Sigmoid colon (tissue), 6 donors: ENCODE measurements at regions not wholly inside any gene's neighbourhood (a gene's known extent, or its start where the extent isn't known, plus 50 kb on each side); places are given as distances from the start of the nearest gene placed in this dataset.
A peak's percentile ranks its signal among the peaks of the same experiment; 100 is the strongest.

Experiments
- DNase-seq: peaks from one replicate; pipeline ENCODE4 v3.0.0-alpha.2; 2019
- H3K27ac ChIP-seq, 4 donors: fragments of 200-600 bp; sonication (generic); one replicate each; pipeline ENCODE4 v1.5.1; 2016 to 2019; ENCODE audit warnings: mild to moderate bottlenecking in 1 of 4
- H3K27me3 ChIP-seq, 3 donors: fragments of 200-600 bp; sonication (generic); one replicate each; pipeline ENCODE4 v1.5.1; 2019; ENCODE audit warnings: mild to moderate bottlenecking in 1 of 3
- H3K36me3 ChIP-seq, 4 donors: fragments of 200-600 bp; sonication (generic); one replicate each; pipeline ENCODE4 v1.5.1; 2016 to 2019
- H3K4me1 ChIP-seq, 4 donors: fragments of 200-600 bp; sonication (generic); one replicate each; pipeline ENCODE4 v1.5.1; 2017 to 2019
- H3K4me3 ChIP-seq, 4 donors: fragments of 200-600 bp; sonication (generic); one replicate each; pipeline ENCODE4 v1.5.1; 2017 to 2019; ENCODE audit warnings: mild to moderate bottlenecking in 2 of 4, moderate library complexity in 1 of 4
- H3K9me3 ChIP-seq, 4 donors: fragments of 200-600 bp in 3 of 4; sonication (generic) in 3 of 4; one replicate each; pipeline versions ENCODE4 v1.5.1 to v1.6.1; 2013 to 2019
- CTCF ChIP-seq, 4 experiments: fragments of 450-650 bp in 3 of 4; fragments of 200-600 bp in 1 of 4; IDR thresholded peaks; one replicate each; pipeline ENCODE4 v1.5.1; 2016 to 2019; ENCODE audit warnings: antibody characterized with exemption in 4 of 4, mild to moderate bottlenecking in 3 of 4, moderate library complexity in 2 of 4
- EP300 ChIP-seq, 4 donors: sonication (generic); formaldehyde crosslinking; IDR thresholded peaks; one replicate each; pipeline ENCODE4 v1.6.1; 2017; ENCODE audit warnings: antibody characterized with exemption in 4 of 4
- POLR2A ChIP-seq, 2 donors: fragments of 450-650 bp; IDR thresholded peaks; one replicate each; pipeline ENCODE4 v1.6.1; 2016; ENCODE audit warnings: antibody characterized with exemption in 2 of 2, mild to moderate bottlenecking in 2 of 2, moderate library complexity in 2 of 2
- POLR2AphosphoS5 ChIP-seq, 4 donors: sonication (generic); formaldehyde crosslinking; IDR thresholded peaks; one replicate each; pipeline ENCODE4 v1.6.1; 2017; ENCODE audit warnings: antibody characterized with exemption in 4 of 4
- WGBS, 2 donors: extraction: QIAGEN DNeasy Blood & Tissue Kit; methylation state at CpG; one replicate each; pipeline ENCODE4 v1.1.7; 2013; 5-methylcytosine and 5-hydroxymethylcytosine counted together
- intact Hi-C: fragments of 100-400 bp; cut with DNase I; formaldehyde crosslinking; loops from one replicate; pipeline ENCODE4 v1.15.1; 2023
- donor health status: healthy with polysubstance abuse.
- donor health status: healthy.

DNA sequence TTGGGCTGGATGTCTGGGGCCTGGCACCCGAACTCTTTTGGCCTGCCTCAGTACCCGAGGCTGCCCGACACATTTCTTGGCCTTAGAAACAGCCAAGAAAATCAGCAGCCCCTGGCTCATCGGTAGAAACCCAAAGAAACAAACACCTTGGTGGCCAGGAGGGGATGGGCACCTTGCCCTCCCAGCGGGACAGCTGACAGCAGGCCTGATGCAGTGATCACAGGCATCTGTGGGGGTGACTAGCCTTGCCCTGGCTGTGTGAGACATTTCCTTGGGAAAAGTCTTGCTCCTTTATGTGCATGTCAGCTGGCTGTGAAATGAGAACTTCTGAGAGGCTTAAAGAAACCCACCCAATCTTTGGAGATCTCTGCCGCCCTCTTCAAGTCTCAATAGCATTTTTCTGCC is 60.9 kb downstream of the SMIM38 start:
- Histone ChIP-seq H3K4me1 (peaks cover 0 to 18% (median 9%) of the 10 kb centered on the region in 4 donors), H3K9me3 (no peaks in the 10 kb centered on the region), H3K27ac (no peak overlapping the region), H3K4me3 (no peak overlapping the region), H3K36me3 (no peaks in the 10 kb centered on the region), H3K27me3 (peaks cover 0 to 6% (median 0%) of the 10 kb centered on the region in 3 donors)
- DNase-seq = peak; percentile 36
- 90% methylated on average over 6 of the region's 6 CpGs for WGBS, 2 donors
- no peak for TF ChIP-seq EP300 (IDR thresholded peaks at IDR 0.05)
- intact Hi-C loops = no loop called here

- intact Hi-C loops = no loop called here
- peak; percentile 45 for DNase-seq
- TF ChIP-seq EP300 (IDR thresholded peaks at IDR 0.05) = no peak
- no peak for TF ChIP-seq POLR2A (IDR thresholded peaks at IDR 0.05)
- no peak for TF ChIP-seq CTCF (IDR thresholded peaks at IDR 0.05)
- no peak for TF ChIP-seq POLR2AphosphoS5 (IDR thresholded peaks at IDR 0.05)
- H3K27me3 ChIP-seq = peaks cover 0 to 3% (median 0%) of the 10 kb centered on the region in 3 donors
- H3K27ac ChIP-seq = no peak overlapping the region
- no peak overlapping the region for H3K4me3 ChIP-seq
- H3K9me3 ChIP-seq = no peaks in the 10 kb centered on the region
- H3K4me1 ChIP-seq = peaks cover 0 to 18% (median 9%) of the 10 kb centered on the region in 4 donors
- WGBS, 2 donors = 45 to 76% methylated on average over 9 of the region's 9 CpGs
- no peaks in the 10 kb centered on the region for H3K36me3 ChIP-seq
These were observed 61.8 kb downstream of the SMIM38 start for GRCh38 chr11:69217276-69218105.

DNA sequence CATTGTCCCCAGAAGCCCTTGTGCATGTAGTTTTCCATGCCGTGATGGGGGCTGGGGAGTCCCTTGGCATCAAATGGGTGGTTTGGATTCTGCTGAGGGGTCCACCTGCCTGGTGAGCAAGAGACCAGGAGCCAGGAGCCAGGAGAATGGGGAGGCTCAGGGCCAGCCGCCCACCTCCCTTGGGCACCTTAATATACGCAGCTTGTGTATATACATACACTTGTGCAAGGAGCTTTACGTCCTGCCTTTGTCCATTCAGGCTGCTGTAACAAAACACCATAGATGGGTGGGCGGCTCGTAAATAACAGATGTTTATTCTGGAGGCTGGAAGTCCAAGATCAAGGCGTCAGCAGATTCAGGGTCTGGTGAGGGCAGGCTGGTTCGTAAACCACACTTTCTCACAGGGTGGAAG is 62.5 kb downstream of the SMIM38 start:
- 64 to 83% methylated on average over 8 of the region's 8 CpGs for WGBS, 2 donors
- H3K9me3 ChIP-seq = no peaks in the 10 kb centered on the region
- DNase-seq = no peak
- H3K4me3 ChIP-seq = no peak overlapping the region
- no peak for TF ChIP-seq POLR2A (IDR thresholded peaks at IDR 0.05)
- TF ChIP-seq EP300 (IDR thresholded peaks at IDR 0.05) = no peak
- TF ChIP-seq CTCF (IDR thresholded peaks at IDR 0.05) = no peak
- no peak for TF ChIP-seq POLR2AphosphoS5 (IDR thresholded peaks at IDR 0.05)
- intact Hi-C loops = no loop called here
- H3K36me3 ChIP-seq = no peaks in the 10 kb centered on the region
- H3K4me1 ChIP-seq = peaks cover 0 to 18% (median 9%) of the 10 kb centered on the region in 4 donors
- no peak overlapping the region for H3K27ac ChIP-seq
- H3K27me3 ChIP-seq = no peaks in the 10 kb centered on the region

DNA sequence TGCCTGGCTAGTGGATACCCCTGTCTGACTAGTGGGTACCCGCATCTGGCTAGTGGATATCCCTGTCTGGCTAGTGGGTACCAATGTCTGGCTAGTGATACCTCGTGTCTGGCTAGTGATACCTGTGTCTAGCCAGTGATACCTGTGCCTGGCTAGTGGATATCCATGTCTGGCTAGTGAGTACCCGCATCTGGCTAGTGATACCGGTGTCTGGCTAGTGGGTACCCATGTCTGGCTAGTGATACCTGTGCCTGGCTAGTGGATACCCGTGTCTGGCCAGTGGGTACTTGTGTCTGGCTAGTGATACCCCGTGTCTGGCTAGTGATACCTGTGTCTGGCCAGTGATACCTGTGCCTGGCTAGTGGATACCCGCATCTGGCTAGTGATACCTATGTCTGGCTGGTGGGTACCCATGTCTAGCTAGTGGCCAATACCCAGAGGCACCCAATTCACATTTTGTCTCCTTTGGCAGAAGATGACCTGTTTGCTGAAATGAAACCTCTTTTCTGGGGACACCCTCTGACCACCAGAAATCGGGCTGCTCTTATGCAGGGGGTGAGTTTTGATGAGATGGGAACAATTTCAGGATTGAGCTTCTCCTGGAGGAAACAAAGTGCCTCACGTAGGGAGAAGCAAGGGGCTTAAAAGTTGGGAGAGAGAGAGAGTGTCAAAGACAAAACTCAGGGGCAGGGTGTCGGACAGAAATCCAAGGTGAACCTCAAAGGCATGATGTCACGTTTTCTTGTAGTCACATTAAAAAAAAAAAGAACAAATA is 63.4 kb downstream of the SMIM38 start:
- no peaks in the 10 kb centered on the region for H3K36me3 ChIP-seq
- 85 to 87% methylated on average over 11 of the region's 11 CpGs for WGBS, 2 donors

More for the DNA sequence above, 63.4 kb downstream of the SMIM38 start:
- Histone ChIP-seq H3K27me3 (no peaks in the 10 kb centered on the region), H3K9me3 (no peaks in the 10 kb centered on the region), H3K4me3 (no peak overlapping the region), H3K27ac (no peak overlapping the region), H3K4me1 (peaks cover 0 to 18% (median 9%) of the 10 kb centered on the region in 4 donors)
- intact Hi-C loops = no loop called here
- no peak for DNase-seq
- TF ChIP-seq CTCF (IDR thresholded peaks at IDR 0.05) (no peak), POLR2AphosphoS5 (IDR thresholded peaks at IDR 0.05) (no peak)
